H1 (cell line): ENCODE measurements at regions not wholly inside any gene's neighbourhood (a gene's known extent, or its start where the extent isn't known, plus 50 kb on each side); places are given as distances from the start of the nearest gene placed in this dataset.

Experiments used
- CTCF ChIA-PET: fragments of 300-600 bp; sonication (Branson Sonifier 250); formaldehyde crosslinking; loops from one replicate; lab custom pipeline; 2021; ENCODE audit not compliant: partially characterized antibody; lab: Charles Lee
- POLR2A ChIA-PET: fragments of 300-600 bp; sonication (Branson Sonifier 250); formaldehyde crosslinking; loops from one replicate; lab custom pipeline; 2021; ENCODE audit warnings: inconsistent platforms; ENCODE audit not compliant: partially characterized antibody; lab: Charles Lee
- DNase-seq, 2 experiments: peaks; one replicate each; pipeline versions ENCODE4 v3.0.0 to v3.0.0-alpha.2; 2010 to 2022; ENCODE audit warnings: low spot score in 2 of 2, low read depth in 1 of 2, mixed read lengths in 1 of 2
- FAIRE-seq: peaks from 2 replicates; lab custom pipeline; 2011; peaks lifted over from hg19 to GRCh38; lab: Jason Lieb, UNC
- H2AFZ ChIP-seq: 2 replicates; pipeline ENCODE4 v1.8.1; 2012; ENCODE audit warnings: low read length, inconsistent platforms
- H2AK5ac ChIP-seq: 2 replicates; pipeline ENCODE4 v1.6.1; 2013; ENCODE audit warnings: low read depth, low read length
- H2BK120ac ChIP-seq: replicated peaks from 2 replicates; pipeline ENCODE3; 2013; ENCODE audit warnings: low read depth, low read length, inconsistent platforms
- H2BK12ac ChIP-seq: 2 replicates; pipeline ENCODE4 v1.6.1; 2013; ENCODE audit warnings: low read depth, low read length
- H2BK15ac ChIP-seq: 2 replicates; pipeline ENCODE4 v1.6.1; 2013; ENCODE audit warnings: low read length
- H2BK20ac ChIP-seq: 2 replicates; pipeline ENCODE4 v1.6.1; 2013; ENCODE audit warnings: low read length
- H2BK5ac ChIP-seq: 2 replicates; pipeline ENCODE4 v1.6.1; 2013; ENCODE audit warnings: low read depth, low read length
- H3K14ac ChIP-seq: 2 replicates; pipeline ENCODE4 v1.6.1; 2013; ENCODE audit warnings: inconsistent platforms; ENCODE audit not compliant: insufficient read length
- H3K18ac ChIP-seq: 2 replicates; pipeline ENCODE4 v1.6.1; 2013; ENCODE audit warnings: low read length; ENCODE audit errors: extremely low read depth
- H3K23ac ChIP-seq: 2 replicates; pipeline ENCODE4 v1.6.1; 2013; ENCODE audit warnings: inconsistent platforms; ENCODE audit not compliant: insufficient read length
- H3K23me2 ChIP-seq: 2 replicates; pipeline ENCODE4 v1.6.1; 2013; ENCODE audit warnings: low read depth, low read length
- H3K27ac ChIP-seq: 2 replicates; pipeline ENCODE4 v1.6.1; 2011; ENCODE audit warnings: low read depth, low read length, inconsistent platforms
- H3K27me3 ChIP-seq, 4 experiments: replicated peaks in 1 of 4; 1 replicate in 1 of 4; 2 replicates in 3 of 4; pipeline versions ENCODE4 v1.6.1 to v1.8.1; 2011 to 2013; ENCODE audit warnings: low read length in 3 of 4, mild to moderate bottlenecking in 3 of 4, inconsistent platforms in 2 of 4, mixed read lengths in 2 of 4, moderate library complexity in 1 of 4; ENCODE audit not compliant: control insufficient read depth in 3 of 4, insufficient read depth in 3 of 4; ENCODE audit errors: extremely low read depth in 1 of 4
- H3K36me3 ChIP-seq, 4 experiments: 2 replicates each; pipeline versions ENCODE4 v1.6.1 to v1.8.1; 2011 to 2013; ENCODE audit warnings: mild to moderate bottlenecking in 4 of 4, low read length in 3 of 4, moderate library complexity in 2 of 4, control low read depth in 1 of 4, inconsistent platforms in 1 of 4; ENCODE audit not compliant: insufficient read depth in 4 of 4, control insufficient read depth in 2 of 4
- H3K4ac ChIP-seq: replicated peaks from 2 replicates; pipeline ENCODE3; 2013; ENCODE audit warnings: low read length, low read depth, mixed read lengths, inconsistent platforms; ENCODE audit not compliant: insufficient read length
- H3K4me1 ChIP-seq, 4 experiments: replicated peaks in 1 of 4; 1 replicate in 1 of 4; 2 replicates in 3 of 4; pipeline versions ENCODE4 v1.6.1 to v1.8.1; 2011 to 2013; ENCODE audit warnings: low read length in 3 of 4, inconsistent platforms in 2 of 4, mixed read lengths in 1 of 4; ENCODE audit not compliant: insufficient read depth in 4 of 4, control insufficient read depth in 3 of 4
- H3K4me2 ChIP-seq, 2 experiments: 2 replicates each; pipeline versions ENCODE4 v1.6.1 to v1.8.1; 2011 to 2013; ENCODE audit warnings: low read depth in 2 of 2, low read length in 2 of 2, control low read depth in 1 of 2, inconsistent platforms in 1 of 2, mild to moderate bottlenecking in 1 of 2; ENCODE audit not compliant: insufficient read depth in 1 of 2
- H3K4me3 ChIP-seq, 4 experiments: fragments of 200-600, 300-600 bp in 1 of 4; sonication (generic), shearing (Covaris generic), sonication (Bioruptor Twin) in 1 of 4; 2 replicates each; pipeline versions ENCODE4 v1.5.1 to v1.8.1; 2011 to 2016; ENCODE audit warnings: low read length in 4 of 4, low read depth in 3 of 4, control low read depth in 2 of 4, inconsistent platforms in 2 of 4, mild to moderate bottlenecking in 2 of 4, mixed read lengths in 1 of 4, moderate library complexity in 1 of 4; ENCODE audit not compliant: insufficient read depth in 2 of 4; ENCODE audit errors: extremely low read depth in 1 of 4
- H3K56ac ChIP-seq: replicated peaks from 2 replicates; pipeline ENCODE3; 2013; ENCODE audit warnings: low read depth, mild to moderate bottlenecking, mixed read lengths, low read length, inconsistent platforms; ENCODE audit not compliant: insufficient read length
- H3K79me1 ChIP-seq: 2 replicates; pipeline ENCODE4 v1.6.1; 2013; ENCODE audit warnings: low read depth, low read length, control low read depth
- H3K79me2 ChIP-seq, 2 experiments: 2 replicates each; pipeline versions ENCODE4 v1.6.1 to v1.8.1; 2012 to 2013; ENCODE audit warnings: low read length in 2 of 2, mild to moderate bottlenecking in 2 of 2, inconsistent platforms in 1 of 2; ENCODE audit not compliant: insufficient read depth in 2 of 2, control insufficient read depth in 1 of 2
- H3K9ac ChIP-seq, 4 experiments: replicated peaks in 1 of 4; 1 replicate in 1 of 4; 2 replicates in 3 of 4; pipeline versions ENCODE4 v1.6.1 to v1.8.1; 2011 to 2013; ENCODE audit warnings: low read depth in 3 of 4, low read length in 3 of 4, control low read depth in 2 of 4, mild to moderate bottlenecking in 2 of 4, moderate library complexity in 2 of 4, inconsistent platforms in 1 of 4; ENCODE audit errors: extremely low read depth in 1 of 4
- H3K9me3 ChIP-seq, 2 experiments: 2 replicates each; pipeline versions ENCODE4 v1.6.1 to v1.8.1; 2012 to 2013; ENCODE audit warnings: mild to moderate bottlenecking in 2 of 2, moderate library complexity in 2 of 2, control low read depth in 1 of 2, inconsistent platforms in 1 of 2, low read depth in 1 of 2, low read length in 1 of 2, mixed read lengths in 1 of 2; ENCODE audit not compliant: insufficient read depth in 2 of 2
- H4K20me1 ChIP-seq, 2 experiments: replicated peaks in 1 of 2; 2 replicates each; pipeline versions ENCODE3 to v1.8.1; 2011 to 2013; ENCODE audit warnings: inconsistent platforms in 2 of 2, low read length in 2 of 2, mild to moderate bottlenecking in 1 of 2; ENCODE audit not compliant: insufficient read depth in 2 of 2, control insufficient read depth in 1 of 2
- H4K5ac ChIP-seq: 2 replicates; pipeline ENCODE4 v1.6.1; 2013; ENCODE audit warnings: low read length, low read depth, mixed read lengths, inconsistent platforms; ENCODE audit not compliant: insufficient read length
- H4K8ac ChIP-seq: 2 replicates; pipeline ENCODE4 v1.8.0; 2013; ENCODE audit warnings: mild to moderate bottlenecking, moderate library complexity, low read length, inconsistent platforms; ENCODE audit not compliant: insufficient read depth; ENCODE audit errors: extremely low read depth
- H4K91ac ChIP-seq: replicated peaks from 2 replicates; pipeline ENCODE3; 2013; ENCODE audit warnings: low read length, mixed read lengths, inconsistent platforms; ENCODE audit not compliant: insufficient read length
- ASH2L ChIP-seq: fragments of 200-600, 300-600 bp; sonication (generic); IDR thresholded peaks from one replicate; pipeline ENCODE4 v1.7.1; 2017; ENCODE audit warnings: low read length
- CHD1 ChIP-seq: IDR thresholded peaks from 2 replicates; pipeline ENCODE4 v1.6.1; 2012; ENCODE audit warnings: low read depth, low read length, improper control_type of control experiment
- GABPA ChIP-seq: IDR thresholded peaks from 2 replicates; pipeline ENCODE4 v1.6.1; 2011; ENCODE audit warnings: mild to moderate bottlenecking, low read length, moderate library complexity, borderline replicate concordance; ENCODE audit not compliant: insufficient read depth
- JUND ChIP-seq: IDR thresholded peaks from 2 replicates; pipeline ENCODE4 v1.6.1; 2011; ENCODE audit warnings: mild to moderate bottlenecking, improper control_type of control experiment, low read length
- POLR2A ChIP-seq, 2 experiments: IDR thresholded peaks; 1 replicate in 1 of 2; 2 replicates in 1 of 2; pipeline ENCODE4 v1.6.1; 2011; ENCODE audit warnings: low read depth in 2 of 2, low read length in 2 of 2, mild to moderate bottlenecking in 2 of 2; ENCODE audit errors: control extremely low read depth in 1 of 2
- SIX5 ChIP-seq: IDR thresholded peaks from 2 replicates; pipeline ENCODE4 v1.6.1; 2011; ENCODE audit warnings: mild to moderate bottlenecking, low read depth, low read length
- SP1 ChIP-seq: IDR thresholded peaks from 2 replicates; pipeline ENCODE4 v1.6.1; 2011; ENCODE audit warnings: low read depth, low read length
- SRF ChIP-seq: IDR thresholded peaks from 2 replicates; pipeline ENCODE4 v1.6.1; 2011; ENCODE audit warnings: mild to moderate bottlenecking, low read depth, low read length, moderate library complexity
- TAF1 ChIP-seq: IDR thresholded peaks from 2 replicates; pipeline ENCODE4 v1.6.1; 2011; ENCODE audit warnings: mild to moderate bottlenecking, low read depth, low read length
- TEAD4 ChIP-seq: IDR thresholded peaks from 2 replicates; pipeline ENCODE4 v1.6.1; 2012; ENCODE audit warnings: low read depth, low read length, inconsistent platforms, mixed read lengths
- WGBS, 2 experiments: shearing (Covaris generic) in 1 of 2; methylation state at CpG; one replicate each; pipeline versions ENCODE4 v1.1.6 to v1.1.7; 2013 to 2015; ENCODE audit warnings: low lambda C conversion rate in 2 of 2, mixed read lengths in 2 of 2, inconsistent platforms in 1 of 2, low coverage in 1 of 2, missing lambda C conversion rate in 1 of 2; ENCODE audit not compliant: insufficient replicate concordance in 2 of 2, insufficient coverage in 1 of 2, insufficient read length in 1 of 2; ENCODE audit errors: extremely low coverage in 1 of 2, missing lambda C conversion rate in 1 of 2; 5-methylcytosine and 5-hydroxymethylcytosine counted together

DNA sequence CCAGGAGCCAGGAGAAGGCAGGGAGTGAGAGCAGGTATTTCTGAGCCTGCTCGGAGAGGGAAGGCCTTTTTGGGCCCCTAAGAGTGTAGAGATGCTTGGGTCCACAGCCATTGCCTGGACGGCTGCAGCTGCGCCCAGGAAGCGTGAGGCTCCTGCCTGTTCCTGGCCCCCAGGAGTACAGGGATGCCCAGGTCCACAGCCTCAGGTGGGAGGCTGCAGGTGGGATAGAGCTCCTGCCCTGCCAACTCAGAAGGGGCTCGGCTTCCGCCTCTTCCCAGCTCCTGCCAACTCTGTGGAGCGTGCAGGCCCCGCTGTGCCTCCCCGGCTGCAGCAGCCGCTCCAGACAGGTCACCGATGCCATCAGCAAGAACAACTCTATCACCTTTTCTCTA is 351.0 kb upstream of the PCDH20 start:
- H2BK12ac ChIP-seq: no peak overlapping the region
- no peaks in the 10 kb centered on the region for H3K23me2 ChIP-seq
- H3K4ac ChIP-seq: no peak overlapping the region
- no peak overlapping the region for H2AFZ ChIP-seq
- H3K18ac ChIP-seq: no peak overlapping the region
- no peak overlapping the region for H3K27ac ChIP-seq
- ChIA-PET CTCF (no interaction called here), POLR2A (no interaction called here)
- H3K79me2 ChIP-seq: no peaks in the 10 kb centered on the region
- H4K91ac ChIP-seq: no peak overlapping the region
- no peak overlapping the region for H3K9ac ChIP-seq
- no peaks in the 10 kb centered on the region for H3K27me3 ChIP-seq
- H3K9me3 ChIP-seq: no peaks in the 10 kb centered on the region; a peak in 1 of 4 replicates
- DNase-seq (no peak), FAIRE-seq (no peak)
- H3K4me1 ChIP-seq: no peaks in the 10 kb centered on the region
- peak overlapping the region; percentile 79; the same call in 1 of the 2 replicates for H4K8ac ChIP-seq
- no peak overlapping the region for H2BK20ac ChIP-seq
- H4K20me1 ChIP-seq: no peaks in the 10 kb centered on the region
- 85% methylated on average over 10 of the region's 11 CpGs; no CpG with 5 or more reads in 1 of the 2 experiments for WGBS, 2 experiments
- H3K14ac ChIP-seq: no peak overlapping the region
- H2BK120ac ChIP-seq: no peak overlapping the region
- no peak overlapping the region for H3K4me3 ChIP-seq
- no peak overlapping the region for H4K5ac ChIP-seq
- H2BK15ac ChIP-seq: no peak overlapping the region
- H3K56ac ChIP-seq: no peak overlapping the region
- H2BK5ac ChIP-seq: no peak overlapping the region
- H3K23ac ChIP-seq: no peak overlapping the region
- no peak overlapping the region for H2AK5ac ChIP-seq
- H3K79me1 ChIP-seq: no peaks in the 10 kb centered on the region
- H3K36me3 ChIP-seq: no peaks in the 10 kb centered on the region
- H3K4me2 ChIP-seq: no peak overlapping the region
- TF ChIP-seq JUND: no peak
- TF ChIP-seq CHD1: no peak
- no peak for TF ChIP-seq POLR2A (IDR thresholded peaks at IDR 0.05; ENCODE audit: control extremely low read depth in 1 of 2, low read depth in 2 of 2, low read length in 2 of 2)
- TF ChIP-seq ASH2L: no peak
- no peak for TF ChIP-seq SIX5
- TF ChIP-seq TEAD4: no peak
- TF ChIP-seq TAF1: no peak
- TF ChIP-seq SRF: no peak
- TF ChIP-seq SP1: no peak
- TF ChIP-seq GABPA: no peak
- TF ChIP-seq, all 59 proteins: peak for 0
